GM12891 (cell line): ENCODE measurements at regions not wholly inside any gene's neighbourhood (a gene's known extent, or its start where the extent isn't known, plus 50 kb on each side); places are given as distances from the start of the nearest gene placed in this dataset.

Source experiments
- PAX5 ChIP-seq: IDR thresholded peaks from 2 replicates; pipeline ENCODE4 v1.6.1; 2011; ENCODE audit warnings: low read length, moderate library complexity, mild to moderate bottlenecking; ENCODE audit not compliant: insufficient read depth, severe bottlenecking
- POLR2A ChIP-seq: IDR thresholded peaks from 2 replicates; pipeline ENCODE4 v1.6.1; 2011; ENCODE audit warnings: low read depth, low read length, control low read depth
- POLR2AphosphoS5 ChIP-seq: IDR thresholded peaks from 2 replicates; pipeline ENCODE4 v1.6.1; 2011; ENCODE audit warnings: low read depth, low read length, control low read depth
- POU2F2 ChIP-seq: IDR thresholded peaks from 2 replicates; pipeline ENCODE4 v1.6.1; 2011; ENCODE audit warnings: low read depth, mild to moderate bottlenecking, control low read depth, low read length, moderate library complexity
- SPI1 ChIP-seq: IDR thresholded peaks from 2 replicates; pipeline ENCODE4 v1.6.1; 2011; ENCODE audit warnings: low read depth, low read length, control low read depth
- TAF1 ChIP-seq: IDR thresholded peaks from 2 replicates; pipeline ENCODE4 v1.6.1; 2011; ENCODE audit warnings: low read depth, low read length, control low read depth

- TF ChIP-seq POLR2AphosphoS5 (no peak), TAF1 (no peak), POLR2A (no peak), SPI1 (no peak), PAX5 (no peak), POU2F2 (no peak)
Observed at GRCh38 chr6:27767851-27768250, 144.3 kb downstream of the OR2B2 start.
